ENCODE measurements at regions not wholly inside any gene's neighbourhood (a gene's known extent, or its start where the extent isn't known, plus 50 kb on each side); places are given as distances from the start of the nearest gene placed in this dataset.
"Not testable (repeated sequence)": the region's sequence is repeated elsewhere in the genome, so short reads cannot be mapped to it uniquely, and the experiment has no call there.

DNA sequence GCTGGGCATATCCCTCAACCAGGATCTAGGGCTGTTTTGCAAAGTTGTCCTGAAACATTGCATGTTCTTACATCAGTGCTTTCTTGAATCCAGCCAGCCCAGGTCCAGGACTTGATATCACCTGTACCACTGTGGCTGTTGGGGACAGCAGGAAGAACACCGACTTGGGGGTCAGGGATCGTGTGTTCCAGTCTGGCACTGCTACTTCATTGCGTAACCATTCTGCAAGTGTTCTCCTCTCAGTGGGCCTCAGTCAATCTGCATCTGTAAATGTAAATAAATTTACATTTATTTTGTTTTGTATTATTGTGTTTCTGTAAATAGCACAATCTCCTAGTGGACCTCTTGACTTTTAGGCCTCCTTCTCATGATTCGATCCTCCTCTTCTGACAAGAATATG lies 167.3 kb downstream of the SUDS3 start:
- Histone ChIP-seq H3K9me3 (ENCODE audit: control insufficient read depth in 2 of 2, insufficient read depth in 1 of 2, low read depth in 1 of 2, low read length in 1 of 2) (no peaks in the 10 kb centered on the region), H3K4me3 (ENCODE audit: low read depth in 1 of 3, low read length in 3 of 3) (no peak overlapping the region), H3K36me3 (ENCODE audit: control insufficient read depth in 3 of 3, insufficient read depth in 2 of 3, low read depth in 1 of 3, low read length in 3 of 3) (no peaks in the 10 kb centered on the region), H3K27me3 (ENCODE audit: control insufficient read depth in 3 of 3, insufficient read depth in 3 of 3, low read length in 3 of 3) (no peaks in the 10 kb centered on the region), H3K27ac (ENCODE audit: low read depth in 1 of 3, low read length in 2 of 3) (no peak overlapping the region), H3K4me1 (ENCODE audit: control insufficient read depth in 3 of 3, insufficient read depth in 2 of 3, low read depth in 1 of 3, low read length in 2 of 3) (no peaks in the 10 kb centered on the region)
- WGBS, 3 donors, result 80 to 86% (median 82%) methylated on average over 4 of the region's 4 CpGs
- DNase-seq, result no peak
- no peak for FAIRE-seq

DNA sequence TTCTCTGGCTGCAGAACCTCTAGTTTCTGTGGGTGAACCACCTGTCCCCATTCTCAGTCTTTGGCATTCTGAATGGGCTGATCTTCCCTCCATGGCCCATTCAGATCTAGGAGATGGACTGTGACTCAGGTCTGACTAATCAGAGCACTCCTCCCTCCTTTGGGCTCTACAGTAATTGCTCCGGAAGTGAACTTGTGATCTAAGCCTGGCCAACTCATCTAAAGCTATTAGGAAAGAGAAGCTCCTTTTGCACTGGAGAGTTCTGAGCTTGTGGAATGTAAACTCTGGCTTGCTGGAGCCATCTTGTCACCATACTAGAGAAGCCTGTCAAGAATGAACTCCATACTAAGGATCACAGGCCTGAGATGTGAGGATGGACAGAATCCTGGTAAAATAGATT lies 168.2 kb downstream of the SUDS3 start:
- no peaks in the 10 kb centered on the region for H3K27me3 ChIP-seq (ENCODE audit: control insufficient read depth in 3 of 3, insufficient read depth in 3 of 3, low read length in 3 of 3)
- FAIRE-seq (no peak), DNase-seq (no peak)
- no peak overlapping the region for H3K4me3 ChIP-seq (ENCODE audit: low read depth in 1 of 3, low read length in 3 of 3)
- no peaks in the 10 kb centered on the region for H3K4me1 ChIP-seq (ENCODE audit: control insufficient read depth in 3 of 3, insufficient read depth in 2 of 3, low read depth in 1 of 3, low read length in 2 of 3)
- no peaks in the 10 kb centered on the region for H3K9me3 ChIP-seq (ENCODE audit: control insufficient read depth in 2 of 2, insufficient read depth in 1 of 2, low read depth in 1 of 2, low read length in 1 of 2)
- H3K27ac ChIP-seq (ENCODE audit: low read depth in 1 of 3, low read length in 2 of 3), result no peak overlapping the region
- 40 to 69% (median 55%) methylated on average over 1 of the region's 1 CpG for WGBS, 3 donors
- no peaks in the 10 kb centered on the region for H3K36me3 ChIP-seq (ENCODE audit: control insufficient read depth in 3 of 3, insufficient read depth in 2 of 3, low read depth in 1 of 3, low read length in 3 of 3)

DNA sequence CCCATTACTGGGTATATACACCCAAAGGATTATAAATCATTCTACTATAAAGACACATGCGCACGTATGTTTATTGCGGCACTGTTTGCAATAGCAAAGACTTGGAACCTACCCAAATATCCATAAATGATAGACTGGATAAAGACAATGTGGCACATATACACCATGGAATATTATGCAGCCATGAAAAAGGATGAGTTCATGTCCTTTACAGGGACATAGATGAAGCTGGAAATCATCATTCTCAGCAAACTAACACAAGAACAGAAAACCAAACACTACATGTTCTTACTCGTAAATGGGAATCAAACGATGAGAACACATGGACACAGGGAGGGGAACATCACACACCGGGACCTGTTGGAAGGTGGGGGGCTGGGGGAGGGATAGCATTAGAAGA lies 171.3 kb downstream of the SUDS3 start:
- DNase-seq; FAIRE-seq; H3K4me3 ChIP-seq (ENCODE audit: low read depth in 1 of 3, low read length in 3 of 3); H3K27ac ChIP-seq (ENCODE audit: low read depth in 1 of 3, low read length in 2 of 3); H3K36me3 ChIP-seq (ENCODE audit: control insufficient read depth in 3 of 3, insufficient read depth in 2 of 3, low read depth in 1 of 3, low read length in 3 of 3); H3K4me1 ChIP-seq (ENCODE audit: control insufficient read depth in 3 of 3, insufficient read depth in 2 of 3, low read depth in 1 of 3, low read length in 2 of 3); H3K27me3 ChIP-seq (ENCODE audit: control insufficient read depth in 3 of 3, insufficient read depth in 3 of 3, low read length in 3 of 3); H3K9me3 ChIP-seq (ENCODE audit: control insufficient read depth in 2 of 2, insufficient read depth in 1 of 2, low read depth in 1 of 2, low read length in 1 of 2): not testable (repeated sequence)
- 89 to 96% (median 92%) methylated on average over 6 of the region's 6 CpGs for WGBS, 3 donors

DNA sequence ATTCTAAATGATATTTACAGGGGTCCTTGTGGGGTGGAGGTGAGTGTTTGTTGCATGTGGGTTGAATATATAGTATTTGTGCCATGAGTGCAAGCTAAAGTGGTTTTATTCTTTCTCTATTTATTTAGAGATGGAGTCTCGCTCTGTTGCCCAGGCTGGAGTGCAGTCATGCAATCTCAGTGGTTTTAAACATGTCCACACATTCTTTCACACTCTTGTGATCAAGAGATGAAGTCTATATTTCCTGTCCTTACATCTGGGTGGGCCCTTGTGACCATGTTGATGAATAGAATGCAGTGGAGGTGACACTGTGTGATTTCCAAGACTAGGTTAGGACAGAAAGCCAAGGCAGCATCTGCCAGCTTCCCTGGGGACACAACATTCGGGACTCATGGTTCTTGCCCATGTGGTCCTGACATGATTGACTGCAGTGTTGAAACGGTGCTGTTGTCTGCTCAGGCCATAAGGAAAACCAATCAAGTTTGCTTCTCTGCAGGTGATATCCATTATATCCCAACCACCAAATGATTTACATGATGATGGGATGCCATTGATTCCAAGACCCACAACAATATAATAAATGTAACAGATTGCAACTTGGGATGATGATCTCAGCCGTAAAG lies 172.6 kb downstream of the SUDS3 start:
- Histone ChIP-seq H3K27me3 (ENCODE audit: control insufficient read depth in 3 of 3, insufficient read depth in 3 of 3, low read length in 3 of 3) (no peaks in the 10 kb centered on the region), H3K36me3 (ENCODE audit: control insufficient read depth in 3 of 3, insufficient read depth in 2 of 3, low read depth in 1 of 3, low read length in 3 of 3) (no peaks in the 10 kb centered on the region), H3K4me3 (ENCODE audit: low read depth in 1 of 3, low read length in 3 of 3) (no peak overlapping the region), H3K9me3 (ENCODE audit: control insufficient read depth in 2 of 2, insufficient read depth in 1 of 2, low read depth in 1 of 2, low read length in 1 of 2) (no peaks in the 10 kb centered on the region), H3K4me1 (ENCODE audit: control insufficient read depth in 3 of 3, insufficient read depth in 2 of 3, low read depth in 1 of 3, low read length in 2 of 3) (no peaks in the 10 kb centered on the region), H3K27ac (ENCODE audit: low read depth in 1 of 3, low read length in 2 of 3) (no peak overlapping the region)
- 66 to 80% (median 77%) methylated on average over 4 of the region's 4 CpGs for WGBS, 3 donors
- DNase-seq (no peak), FAIRE-seq (no peak)

DNA sequence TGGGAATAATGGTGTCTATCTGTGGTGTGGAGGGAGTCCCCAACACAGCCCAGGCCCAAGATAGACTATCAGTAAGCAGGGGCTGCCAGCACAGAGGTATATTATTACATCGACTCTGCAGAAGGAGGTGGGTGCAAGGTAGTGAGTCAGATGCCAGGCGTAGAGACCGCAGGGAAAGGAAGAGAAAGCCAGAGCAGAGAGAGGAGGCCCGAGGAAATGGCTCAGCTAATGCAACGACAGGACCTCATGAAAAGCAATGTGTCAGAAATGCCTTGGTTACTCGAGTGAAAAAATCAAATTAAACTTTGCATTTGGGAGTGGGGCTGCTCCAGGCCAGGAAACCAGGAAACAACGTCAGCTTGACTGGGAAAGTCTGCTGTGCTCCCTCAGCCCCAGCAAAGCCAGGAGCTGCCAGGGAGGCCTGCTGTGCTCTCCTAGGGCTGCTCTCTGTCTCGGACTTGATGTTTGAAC lies 173.2 kb downstream of the SUDS3 start:
- no peaks in the 10 kb centered on the region for H3K36me3 ChIP-seq (ENCODE audit: control insufficient read depth in 3 of 3, insufficient read depth in 2 of 3, low read depth in 1 of 3, low read length in 3 of 3)
- H3K9me3 ChIP-seq (ENCODE audit: control insufficient read depth in 2 of 2, insufficient read depth in 1 of 2, low read depth in 1 of 2, low read length in 1 of 2), result no peaks in the 10 kb centered on the region
- H3K4me1 ChIP-seq (ENCODE audit: control insufficient read depth in 3 of 3, insufficient read depth in 2 of 3, low read depth in 1 of 3, low read length in 2 of 3), result no peaks in the 10 kb centered on the region
- H3K27ac ChIP-seq (ENCODE audit: low read depth in 1 of 3, low read length in 2 of 3), result no peak overlapping the region
- FAIRE-seq, result no peak
- H3K27me3 ChIP-seq (ENCODE audit: control insufficient read depth in 3 of 3, insufficient read depth in 3 of 3, low read length in 3 of 3), result no peaks in the 10 kb centered on the region
- 59 to 70% (median 61%) methylated on average over 8 of the region's 8 CpGs for WGBS, 3 donors
- H3K4me3 ChIP-seq (ENCODE audit: low read depth in 1 of 3, low read length in 3 of 3), result no peak overlapping the region
- DNase-seq, result no peak

DNA sequence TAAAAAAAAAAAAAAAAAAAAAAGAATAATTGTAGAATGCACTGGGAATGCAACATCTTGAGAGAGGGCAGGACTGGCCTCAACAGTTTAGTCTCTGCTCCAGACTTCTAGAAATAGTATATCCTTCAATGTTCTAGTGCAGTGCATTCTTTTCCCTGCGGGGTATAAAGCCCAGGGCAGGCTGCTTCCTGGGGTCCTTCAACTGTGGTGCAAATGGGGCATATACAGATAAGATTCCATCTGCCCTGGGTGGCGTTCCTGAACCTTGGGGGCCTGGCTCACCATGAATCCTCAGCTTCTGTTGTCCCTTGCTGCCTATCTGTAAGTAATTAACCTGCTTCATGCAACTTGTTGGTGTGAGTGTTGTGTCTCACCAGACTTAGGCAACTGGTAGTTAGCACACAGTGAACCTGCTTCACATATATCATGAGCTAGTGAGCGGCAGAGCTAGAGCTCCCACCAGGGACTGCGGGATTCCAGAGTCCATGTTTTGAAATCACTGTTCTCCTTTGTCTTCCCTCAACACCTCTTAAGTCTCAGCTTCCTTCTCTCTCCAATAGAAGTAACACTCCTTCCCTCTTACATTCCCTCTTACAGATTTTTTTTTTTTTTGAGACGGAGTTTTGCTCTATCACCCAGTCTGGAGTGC lies 177.6 kb downstream of the SUDS3 start:
- DNase-seq (no peak), FAIRE-seq (no peak)
- Histone ChIP-seq H3K4me3 (ENCODE audit: low read depth in 1 of 3, low read length in 3 of 3) (no peak overlapping the region), H3K27me3 (ENCODE audit: control insufficient read depth in 3 of 3, insufficient read depth in 3 of 3, low read length in 3 of 3) (no peaks in the 10 kb centered on the region), H3K4me1 (ENCODE audit: control insufficient read depth in 3 of 3, insufficient read depth in 2 of 3, low read depth in 1 of 3, low read length in 2 of 3) (no peaks in the 10 kb centered on the region), H3K27ac (ENCODE audit: low read depth in 1 of 3, low read length in 2 of 3) (no peak overlapping the region), H3K36me3 (ENCODE audit: control insufficient read depth in 3 of 3, insufficient read depth in 2 of 3, low read depth in 1 of 3, low read length in 3 of 3) (no peaks in the 10 kb centered on the region), H3K9me3 (ENCODE audit: control insufficient read depth in 2 of 2, insufficient read depth in 1 of 2, low read depth in 1 of 2, low read length in 1 of 2) (no peaks in the 10 kb centered on the region)
- WGBS, 3 donors, result 53 to 70% (median 66%) methylated on average over 5 of the region's 5 CpGs

DNA sequence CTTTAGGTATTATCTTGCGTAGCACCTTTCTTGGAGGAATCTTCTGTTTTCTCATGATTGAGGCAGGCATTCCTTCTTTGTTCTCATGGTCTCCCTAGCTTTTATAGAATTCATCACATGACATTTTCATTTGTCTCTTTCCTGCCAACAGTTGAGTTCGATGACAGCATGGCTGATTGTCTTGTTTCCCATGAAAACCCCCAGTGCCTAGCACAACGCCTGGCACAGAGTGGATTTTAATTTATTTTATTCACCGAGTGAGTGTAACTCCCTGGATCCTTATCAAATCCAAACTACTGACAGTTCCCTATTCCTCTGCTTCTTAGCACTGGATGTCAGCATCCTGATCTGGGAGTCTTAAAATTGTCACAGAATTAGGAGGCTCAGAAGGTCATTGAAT lies 182.6 kb downstream of the SUDS3 start:
- FAIRE-seq (no peak), DNase-seq (no peak)
- no peaks in the 10 kb centered on the region for H3K4me1 ChIP-seq (ENCODE audit: control insufficient read depth in 3 of 3, insufficient read depth in 2 of 3, low read depth in 1 of 3, low read length in 2 of 3)
- no peaks in the 10 kb centered on the region for H3K36me3 ChIP-seq (ENCODE audit: control insufficient read depth in 3 of 3, insufficient read depth in 2 of 3, low read depth in 1 of 3, low read length in 3 of 3)
- H3K9me3 ChIP-seq (ENCODE audit: control insufficient read depth in 2 of 2, insufficient read depth in 1 of 2, low read depth in 1 of 2, low read length in 1 of 2), result no peaks in the 10 kb centered on the region
- 76 to 86% (median 79%) methylated on average over 4 of the region's 4 CpGs for WGBS, 3 donors
- H3K27ac ChIP-seq (ENCODE audit: low read depth in 1 of 3, low read length in 2 of 3), result no peak overlapping the region
- no peaks in the 10 kb centered on the region for H3K27me3 ChIP-seq (ENCODE audit: control insufficient read depth in 3 of 3, insufficient read depth in 3 of 3, low read length in 3 of 3)
- no peak overlapping the region for H3K4me3 ChIP-seq (ENCODE audit: low read depth in 1 of 3, low read length in 3 of 3)

DNA sequence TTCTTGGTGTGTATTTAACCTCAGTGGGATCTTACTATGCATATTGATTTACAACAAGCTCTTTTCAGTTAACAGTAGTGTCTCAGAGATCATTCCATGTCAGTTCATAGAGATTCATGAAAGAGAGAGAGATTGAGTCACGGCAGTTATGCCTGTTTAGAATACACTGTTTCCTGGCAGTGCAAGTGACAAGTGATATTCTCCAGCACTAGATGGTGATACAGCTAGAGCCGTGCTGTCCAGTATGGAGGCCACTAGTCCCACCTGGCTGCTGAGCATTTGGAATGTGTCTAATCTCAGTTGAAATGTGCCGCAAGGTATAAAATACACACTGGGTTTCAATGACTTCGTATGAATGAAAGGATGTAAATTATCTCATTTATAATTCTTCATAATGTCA lies 184.4 kb downstream of the SUDS3 start:
- H3K27ac ChIP-seq (ENCODE audit: low read depth in 1 of 3, low read length in 2 of 3), result no peak overlapping the region
- no peak for FAIRE-seq
- no peak overlapping the region for H3K4me3 ChIP-seq (ENCODE audit: low read depth in 1 of 3, low read length in 3 of 3)
- H3K9me3 ChIP-seq (ENCODE audit: control insufficient read depth in 2 of 2, insufficient read depth in 1 of 2, low read depth in 1 of 2, low read length in 1 of 2), result no peaks in the 10 kb centered on the region
- no peaks in the 10 kb centered on the region for H3K36me3 ChIP-seq (ENCODE audit: control insufficient read depth in 3 of 3, insufficient read depth in 2 of 3, low read depth in 1 of 3, low read length in 3 of 3)
- H3K4me1 ChIP-seq (ENCODE audit: control insufficient read depth in 3 of 3, insufficient read depth in 2 of 3, low read depth in 1 of 3, low read length in 2 of 3), result no peaks in the 10 kb centered on the region
- H3K27me3 ChIP-seq (ENCODE audit: control insufficient read depth in 3 of 3, insufficient read depth in 3 of 3, low read length in 3 of 3), result no peaks in the 10 kb centered on the region
- DNase-seq, result no peak
- WGBS, 3 donors, result 59 to 72% (median 66%) methylated on average over 4 of the region's 4 CpGs

DNA sequence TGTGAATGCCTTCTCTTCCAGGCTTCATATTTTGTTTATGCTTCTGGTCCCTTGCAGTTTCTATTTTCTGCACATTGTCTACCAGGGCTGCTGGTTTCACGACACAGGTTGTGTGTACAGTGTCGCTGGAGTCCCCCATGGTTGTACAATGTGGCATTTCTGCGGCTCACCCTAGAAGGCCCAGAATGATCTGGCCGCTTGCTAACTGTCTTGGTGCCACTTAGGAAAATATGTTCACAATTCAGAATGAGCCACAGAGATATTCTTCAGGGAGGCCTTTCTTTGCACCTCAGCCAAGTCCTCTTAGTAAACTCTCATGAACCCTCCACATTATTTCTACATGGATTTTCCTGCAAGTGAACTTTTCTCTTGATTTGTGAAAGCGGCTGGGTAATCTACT lies 195.4 kb downstream of the SUDS3 start:
- Histone ChIP-seq H3K9me3 (ENCODE audit: control insufficient read depth in 2 of 2, insufficient read depth in 1 of 2, low read depth in 1 of 2, low read length in 1 of 2) (peaks cover 0 to 4% of the 10 kb centered on the region in 2 donors), H3K4me3 (ENCODE audit: low read depth in 1 of 3, low read length in 3 of 3) (no peak overlapping the region), H3K27ac (ENCODE audit: low read depth in 1 of 3, low read length in 2 of 3) (no peak overlapping the region), H3K4me1 (ENCODE audit: control insufficient read depth in 3 of 3, insufficient read depth in 2 of 3, low read depth in 1 of 3, low read length in 2 of 3) (no peaks in the 10 kb centered on the region), H3K27me3 (ENCODE audit: control insufficient read depth in 3 of 3, insufficient read depth in 3 of 3, low read length in 3 of 3) (no peaks in the 10 kb centered on the region), H3K36me3 (ENCODE audit: control insufficient read depth in 3 of 3, insufficient read depth in 2 of 3, low read depth in 1 of 3, low read length in 3 of 3) (no peaks in the 10 kb centered on the region)
- WGBS, 3 donors, result 85 to 88% (median 87%) methylated on average over 5 of the region's 5 CpGs
- DNase-seq (no peak), FAIRE-seq (no peak)
